ENCODE measurements at regions not wholly inside any gene's neighbourhood (a gene's known extent, or its start where the extent isn't known, plus 50 kb on each side); places are given as distances from the start of the nearest gene placed in this dataset.
A peak's percentile ranks its signal among the peaks of the same experiment; 100 is the strongest.
"Not testable (repeated sequence)": the region's sequence is repeated elsewhere in the genome, so short reads cannot be mapped to it uniquely, and the experiment has no call there.

DNA sequence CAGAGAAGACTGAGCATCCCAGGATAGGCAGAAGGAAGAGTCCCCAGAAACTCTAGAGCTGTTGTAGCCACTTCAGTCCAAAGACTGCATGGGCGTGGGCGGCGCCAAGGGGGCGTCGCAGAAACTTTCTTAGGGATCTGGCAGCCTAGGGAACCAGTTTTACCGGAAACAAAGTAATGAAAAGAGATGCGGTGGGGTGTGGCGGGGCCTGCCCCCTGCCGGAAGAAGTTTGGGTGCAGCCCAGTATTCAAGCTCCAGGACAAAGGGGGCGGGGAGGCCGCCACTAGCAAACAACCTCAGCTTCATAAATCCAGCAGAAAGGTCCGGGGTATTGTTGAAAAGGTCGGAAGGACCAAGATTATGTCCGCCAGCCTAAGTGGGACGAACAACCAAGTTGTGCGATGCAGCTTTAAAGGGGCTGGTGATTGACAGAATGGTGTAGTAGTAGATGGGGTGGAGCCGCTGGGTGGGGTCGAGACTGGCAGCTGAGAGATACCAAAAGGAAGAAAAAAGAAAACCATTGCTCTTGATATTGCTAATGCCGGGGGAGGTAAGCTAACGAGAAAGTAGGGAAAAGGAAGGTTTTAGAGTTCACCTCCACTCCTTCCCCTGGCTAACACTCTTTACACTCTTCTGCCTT, 190.5 kb downstream of the RRAGB start:
- Mint-ChIP-seq H3K36me3 (ENCODE audit: low read depth) (peaks cover 6% of the 10 kb centered on the region), H3K27me3 (no peaks in the 10 kb centered on the region), H3K27ac (peak overlapping the region; percentile 94), H3K9me3 (peaks cover 2% of the 10 kb centered on the region), H3K4me3 (peak overlapping the region; percentile 93), H3K4me1 (peaks cover 38% of the 10 kb centered on the region)
- intact Hi-C loops (cut with micrococcal nuclease): loop anchor here (1.0 to 5.0 kb wide), 6 partner anchors 11 to 819 kb away; partner anchors contain the start of genes KLF8, NBDY and RRAGB
- ChIA-PET CTCF (interaction anchor here (0.6 to 2.7 kb wide), 7 partner anchors 12 to 820 kb away, joined by 3 to 19 read pairs (median 7); partner anchors contain the start of gene RRAGB), POLR2A (interaction anchor here (0.8 to 2.7 kb wide), 12 partner anchors 9 to 1378 kb away, joined by 3 to 24 read pairs (median 6); partner anchors contain the start of genes GNL3L, KLF8, MAGEH1 and NBDY)
- TF ChIP-seq, protein P1, sequence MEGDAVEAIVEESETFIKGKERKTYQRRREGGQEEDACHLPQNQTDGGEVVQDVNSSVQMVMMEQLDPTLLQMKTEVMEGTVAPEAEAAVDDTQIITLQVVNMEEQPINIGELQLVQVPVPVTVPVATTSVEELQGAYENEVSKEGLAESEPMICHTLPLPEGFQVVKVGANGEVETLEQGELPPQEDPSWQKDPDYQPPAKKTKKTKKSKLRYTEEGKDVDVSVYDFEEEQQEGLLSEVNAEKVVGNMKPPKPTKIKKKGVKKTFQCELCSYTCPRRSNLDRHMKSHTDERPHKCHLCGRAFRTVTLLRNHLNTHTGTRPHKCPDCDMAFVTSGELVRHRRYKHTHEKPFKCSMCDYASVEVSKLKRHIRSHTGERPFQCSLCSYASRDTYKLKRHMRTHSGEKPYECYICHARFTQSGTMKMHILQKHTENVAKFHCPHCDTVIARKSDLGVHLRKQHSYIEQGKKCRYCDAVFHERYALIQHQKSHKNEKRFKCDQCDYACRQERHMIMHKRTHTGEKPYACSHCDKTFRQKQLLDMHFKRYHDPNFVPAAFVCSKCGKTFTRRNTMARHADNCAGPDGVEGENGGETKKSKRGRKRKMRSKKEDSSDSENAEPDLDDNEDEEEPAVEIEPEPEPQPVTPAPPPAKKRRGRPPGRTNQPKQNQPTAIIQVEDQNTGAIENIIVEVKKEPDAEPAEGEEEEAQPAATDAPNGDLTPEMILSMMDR (IDR thresholded peaks at IDR 0.05): no peak
- ATAC-seq (ENCODE audit: low read depth) (peak; percentile 83), DNase-seq (peak; percentile 34)

DNA sequence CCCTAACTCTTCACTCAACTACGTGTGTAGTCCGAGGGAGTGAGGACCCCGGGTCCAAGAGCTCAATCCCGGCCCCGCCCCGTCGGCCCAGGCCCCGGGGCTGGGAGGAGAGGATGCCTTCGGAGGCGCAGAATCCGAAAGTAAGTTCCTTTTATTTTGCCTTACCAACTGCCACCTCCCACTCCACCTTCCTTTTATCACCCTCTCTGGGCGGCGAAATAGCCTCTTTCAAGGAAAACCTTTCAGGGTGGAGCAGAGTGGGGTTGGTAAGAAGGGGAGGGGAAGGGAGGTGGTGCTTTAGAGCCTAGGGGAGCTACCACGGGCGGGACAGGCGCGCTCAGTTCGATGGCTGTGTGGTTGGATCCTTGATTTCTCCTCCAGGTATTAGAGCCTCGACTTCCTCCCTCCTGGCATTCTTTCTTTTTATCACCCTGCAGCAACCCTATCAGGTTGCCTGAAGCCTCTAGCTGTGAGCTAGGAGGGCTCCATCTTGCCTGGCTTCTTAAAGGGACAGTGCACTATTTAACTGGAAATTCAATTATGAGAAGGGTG, 191.2 kb downstream of the RRAGB start:
- POLR2A ChIA-PET: interaction anchor here (0.8 to 2.7 kb wide), 12 partner anchors 9 to 1379 kb away, joined by 3 to 24 read pairs (median 6); partner anchors contain the start of genes GNL3L, KLF8, MAGEH1 and NBDY
- DNase-seq (peak; percentile 15), ATAC-seq (ENCODE audit: low read depth) (peak; percentile 58)
- CTCF ChIA-PET: interaction anchor here (1.3 to 2.7 kb wide), 5 partner anchors 11 to 820 kb away, joined by 5 to 19 read pairs (median 8); partner anchors contain the start of gene RRAGB
- Mint-ChIP-seq H3K4me1 (peaks cover 38% of the 10 kb centered on the region), H3K9me3 (peaks cover 2% of the 10 kb centered on the region), H3K27ac (peak overlapping the region; percentile 94), H3K4me3 (peak overlapping the region; percentile 93), H3K36me3 (ENCODE audit: low read depth) (peaks cover 6% of the 10 kb centered on the region), H3K27me3 (no peaks in the 10 kb centered on the region)
- TF ChIP-seq, protein P1 (IDR thresholded peaks at IDR 0.05): no peak
- intact Hi-C loops (cut with micrococcal nuclease): loop anchor here (1.0 to 5.0 kb wide), 6 partner anchors 11 to 819 kb away; partner anchors contain the start of genes KLF8, NBDY and RRAGB

DNA sequence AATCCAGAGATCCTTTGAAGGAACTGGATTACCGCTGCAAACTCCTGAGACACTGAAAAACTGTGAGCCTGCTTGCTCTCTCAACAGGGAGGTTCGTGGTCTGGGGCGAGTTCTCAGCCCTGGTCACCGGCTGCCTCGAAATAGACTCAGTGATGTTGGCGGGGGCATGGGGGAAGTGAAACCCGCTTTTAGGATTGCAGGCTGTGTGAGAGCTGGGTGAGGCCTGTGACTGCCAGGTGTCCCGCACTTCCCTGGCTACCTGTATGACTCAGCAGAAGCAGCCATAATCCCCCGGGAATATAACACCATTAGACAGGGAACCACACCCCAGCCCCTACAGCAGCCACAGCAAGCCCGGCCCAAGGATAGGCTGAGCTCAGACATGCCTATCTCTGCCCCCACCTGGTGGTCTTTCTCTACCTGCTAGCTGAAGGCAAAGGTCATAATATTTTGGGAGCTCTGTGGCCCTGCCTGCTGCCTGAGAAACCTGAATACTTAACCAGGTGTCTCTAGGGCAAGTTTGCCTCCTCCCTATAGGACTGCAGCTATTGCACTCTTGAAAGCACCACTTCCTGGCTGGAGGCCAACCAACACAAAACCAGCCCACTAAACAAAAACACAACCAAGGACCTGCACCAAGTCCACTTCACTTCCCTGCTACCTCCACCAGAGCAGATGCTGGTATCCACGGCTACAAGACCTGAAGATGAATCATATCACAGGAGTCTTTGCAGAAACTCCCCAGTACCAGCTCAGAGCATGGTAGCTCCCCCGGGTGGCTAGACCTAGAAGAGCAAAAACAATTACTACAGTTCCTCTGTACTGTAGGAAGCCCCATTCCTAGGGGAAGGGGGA, 202.0 kb downstream of the RRAGB start:
- TF ChIP-seq, protein P1 (IDR thresholded peaks at IDR 0.05): no peak
- CTCF ChIA-PET: interaction anchor here (1.4 to 2.8 kb wide), 3 partner anchors 11 to 327 kb away, joined by 4 to 19 read pairs (median 7); no protein-coding TSS in a partner anchor
- peak overlapping the region; percentile 52 for H3K4me3 Mint-ChIP-seq
- POLR2A ChIA-PET: interaction anchor here (0.9 to 1.8 kb wide), 7 partner anchors 11 to 431 kb away, joined by 3 to 19 read pairs (median 5); partner anchors contain the start of gene RRAGB
- intact Hi-C loops (cut with micrococcal nuclease): loop anchor here (1.0 to 10.0 kb wide), 6 partner anchors 11 to 643 kb away; partner anchors contain the start of genes RRAGB and UBQLN2
- H3K9me3 Mint-ChIP-seq: no peaks in the 10 kb centered on the region
- DNase-seq: peak; percentile 50
- no peaks in the 10 kb centered on the region for H3K36me3 Mint-ChIP-seq (ENCODE audit: low read depth)
- peak; percentile 88 for ATAC-seq (ENCODE audit: low read depth)
- H3K27ac Mint-ChIP-seq: peak overlapping the region; percentile 79
- no peaks in the 10 kb centered on the region for H3K27me3 Mint-ChIP-seq
- H3K4me1 Mint-ChIP-seq: peaks cover 38% of the 10 kb centered on the region

DNA sequence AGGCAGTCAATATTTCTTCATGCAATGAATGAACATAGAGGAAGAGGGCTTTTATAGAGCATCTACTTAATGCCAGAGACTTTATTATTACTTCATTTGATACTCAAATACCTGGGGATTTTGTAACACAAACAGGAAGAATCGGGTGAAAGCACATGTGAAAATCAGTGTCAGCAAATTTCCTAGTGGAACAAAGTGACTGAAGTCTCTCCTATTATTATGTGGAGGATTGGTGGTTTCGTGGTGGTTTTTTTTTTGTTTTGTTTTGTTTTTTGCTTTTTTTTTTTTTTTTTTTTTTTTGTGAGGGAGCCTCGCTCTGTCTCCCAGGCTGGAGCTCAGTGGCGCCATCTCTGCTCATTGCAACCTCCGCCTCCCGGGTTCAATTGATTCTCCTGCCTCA, 207.0 kb downstream of the RRAGB start:
- Mint-ChIP-seq H3K4me3 (no peak overlapping the region), H3K36me3 (ENCODE audit: low read depth) (peaks cover 6% of the 10 kb centered on the region), H3K27ac (no peak overlapping the region), H3K9me3 (no peaks in the 10 kb centered on the region), H3K27me3 (no peaks in the 10 kb centered on the region), H3K4me1 (peaks cover 16% of the 10 kb centered on the region)
- no peak for DNase-seq
- POLR2A ChIA-PET: no interaction called here
- ATAC-seq (ENCODE audit: low read depth): no peak
- CTCF ChIA-PET: no interaction called here
- TF ChIP-seq, protein P1 (IDR thresholded peaks at IDR 0.05): no peak
- intact Hi-C loops (cut with micrococcal nuclease): no loop called here

DNA sequence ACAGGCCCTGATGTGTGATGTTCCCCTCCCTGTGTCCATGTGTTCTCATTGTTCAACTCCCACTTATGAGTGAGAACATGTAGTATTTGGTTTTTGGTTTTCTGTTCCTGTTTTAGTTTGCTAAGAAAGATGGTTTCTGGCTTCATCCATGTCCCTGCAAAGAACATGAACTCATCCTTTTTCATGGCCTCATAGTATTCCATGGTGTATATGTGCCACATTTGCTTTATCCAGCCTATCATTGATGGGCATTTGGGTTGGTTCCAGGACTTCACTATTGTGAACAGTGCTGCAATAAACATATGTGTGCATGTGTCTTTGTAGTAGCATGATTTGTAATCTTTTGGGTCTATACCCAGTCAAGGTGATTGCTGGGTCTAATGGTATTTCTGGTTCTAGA, 211.0 kb downstream of the RRAGB start:
- H3K27ac Mint-ChIP-seq; DNase-seq; intact Hi-C loops (cut with micrococcal nuclease); POLR2A ChIA-PET; H3K9me3 Mint-ChIP-seq; H3K27me3 Mint-ChIP-seq; ATAC-seq (ENCODE audit: low read depth); H3K4me3 Mint-ChIP-seq; CTCF ChIA-PET: not testable (repeated sequence)
- peaks cover 18% of the 10 kb centered on the region for H3K4me1 Mint-ChIP-seq
- H3K36me3 Mint-ChIP-seq (ENCODE audit: low read depth): peaks cover 12% of the 10 kb centered on the region
